OCI-LY1 (cell line): ENCODE measurements at regions not wholly inside any gene's neighbourhood (a gene's known extent, or its start where the extent isn't known, plus 50 kb on each side); places are given as distances from the start of the nearest gene placed in this dataset.

Source experiments
- H2AFZ ChIP-seq: fragments of 200-600 bp; sonication (generic), shearing (Covaris generic); 2 replicates; pipeline ENCODE4 v1.6.0; 2014; ENCODE audit warnings: antibody characterized with exemption, mild to moderate bottlenecking, low read length
- H3F3A ChIP-seq: fragments of 200-600 bp; sonication (generic), shearing (Covaris generic); 2 replicates; pipeline ENCODE4 v1.6.0; 2014; ENCODE audit warnings: mild to moderate bottlenecking, antibody characterized with exemption, low read length, moderate library complexity; ENCODE audit not compliant: insufficient read depth
- H3K27ac ChIP-seq: fragments of 200-600 bp; sonication (generic); 2 replicates; pipeline ENCODE4 v1.5.1; 2014; ENCODE audit warnings: low read length, mixed run types, mild to moderate bottlenecking, low read depth; ENCODE audit not compliant: poor library complexity, severe bottlenecking
- H3K27me3 ChIP-seq: fragments of 200-600 bp; sonication (generic); 2 replicates; pipeline ENCODE4 v1.6.0; 2014; ENCODE audit warnings: antibody characterized with exemption, mild to moderate bottlenecking, low read length, moderate library complexity; ENCODE audit not compliant: insufficient read depth
- H3K36me3 ChIP-seq: fragments of 200-600 bp; sonication (generic); 2 replicates; pipeline ENCODE4 v1.6.1; 2014; ENCODE audit warnings: mild to moderate bottlenecking, antibody characterized with exemption, low read length, moderate library complexity, mixed read lengths; ENCODE audit not compliant: insufficient read depth
- H3K4me1 ChIP-seq: fragments of 200-600 bp; sonication (generic); 2 replicates; pipeline ENCODE4 v1.5.1; 2014; ENCODE audit warnings: mild to moderate bottlenecking, low read length, moderate library complexity; ENCODE audit not compliant: insufficient read depth, severe bottlenecking
- H3K4me2 ChIP-seq: fragments of 200-600 bp; sonication (generic), shearing (Covaris generic); 2 replicates; pipeline ENCODE4 v1.6.1; 2014; ENCODE audit warnings: low read length
- H3K4me3 ChIP-seq: fragments of 200-600 bp; sonication (generic); 2 replicates; pipeline ENCODE4 v1.5.1; 2014; ENCODE audit warnings: low read length, low read depth, mild to moderate bottlenecking, mixed read lengths; ENCODE audit not compliant: poor library complexity, severe bottlenecking
- H3K79me2 ChIP-seq: fragments of 200-600 bp; shearing (Covaris generic); 2 replicates; pipeline ENCODE4 v1.6.1; 2016; ENCODE audit warnings: mixed run types, low read length, mixed read lengths; ENCODE audit not compliant: insufficient read depth
- H3K9ac ChIP-seq: fragments of 200-600 bp; sonication (generic), shearing (Covaris generic); 2 replicates; pipeline ENCODE4 v1.6.1; 2014; ENCODE audit warnings: mild to moderate bottlenecking, low read length, mixed read lengths
- H3K9me2 ChIP-seq: fragments of 200-600 bp; sonication (generic), shearing (Covaris generic); 2 replicates; pipeline ENCODE4 v1.6.1; 2014; ENCODE audit warnings: low read depth, mild to moderate bottlenecking, low read length, mixed read lengths
- H3K9me3 ChIP-seq: fragments of 200-600 bp; shearing (Covaris generic); 2 replicates; pipeline ENCODE4 v1.6.1; 2014; ENCODE audit warnings: low read length, mixed read lengths
- H4K20me1 ChIP-seq: fragments of 200-600 bp; sonication (generic), shearing (Covaris generic); 2 replicates; pipeline ENCODE4 v1.6.0; 2016; ENCODE audit warnings: mild to moderate bottlenecking, low read length; ENCODE audit not compliant: insufficient read depth
- CTCF ChIP-seq: fragments of 200-600 bp; sonication (generic), shearing (Covaris generic); IDR thresholded peaks from 2 replicates; pipeline ENCODE4 v1.5.1; 2017; ENCODE audit warnings: mild to moderate bottlenecking, antibody characterized with exemption, low read length, moderate library complexity, mixed read lengths
- EZH2 ChIP-seq: fragments of 200-600 bp; sonication (generic), shearing (Covaris generic); IDR thresholded peaks from 2 replicates; pipeline ENCODE4 v1.8.0; 2017; ENCODE audit warnings: borderline replicate concordance, mixed run types, mild to moderate bottlenecking, antibody characterized with exemption, low read length, moderate library complexity, mixed read lengths

- H4K20me1 ChIP-seq: no peaks in the 10 kb centered on the region
- no peaks in the 10 kb centered on the region for H3K9me3 ChIP-seq
- no peak overlapping the region for H2AFZ ChIP-seq
- H3K9ac ChIP-seq: no peak overlapping the region
- no peaks in the 10 kb centered on the region for H3K4me1 ChIP-seq
- H3F3A ChIP-seq: no peaks in the 10 kb centered on the region
- no peaks in the 10 kb centered on the region for H3K79me2 ChIP-seq
- H3K27me3 ChIP-seq: no peaks in the 10 kb centered on the region
- H3K36me3 ChIP-seq: no peaks in the 10 kb centered on the region
- H3K4me3 ChIP-seq: no peak overlapping the region
- TF ChIP-seq EZH2 (no peak), CTCF (no peak)
- H3K27ac ChIP-seq: no peak overlapping the region
- H3K9me2 ChIP-seq: no peaks in the 10 kb centered on the region
- H3K4me2 ChIP-seq: no peak overlapping the region
These were observed 314.1 kb upstream of the SP4 start for GRCh38 chr7:21113609-21114415.

GRCh38 chr7:21123586-21123985 lies 304.3 kb upstream of the SP4 start:
- Histone ChIP-seq H3K36me3 (no peaks in the 10 kb centered on the region), H3K79me2 (no peaks in the 10 kb centered on the region), H3K27me3 (no peaks in the 10 kb centered on the region), H3K4me2 (no peak overlapping the region), H2AFZ (no peak overlapping the region), H3K9me3 (no peaks in the 10 kb centered on the region), H3K9me2 (no peaks in the 10 kb centered on the region), H3K4me1 (no peaks in the 10 kb centered on the region), H4K20me1 (no peaks in the 10 kb centered on the region), H3K4me3 (no peak overlapping the region), H3K9ac (no peak overlapping the region), H3K27ac (no peak overlapping the region), H3F3A (no peaks in the 10 kb centered on the region)
- TF ChIP-seq EZH2 (no peak), CTCF (no peak)

- no peak overlapping the region for H2AFZ ChIP-seq
- no peaks in the 10 kb centered on the region for H3K27me3 ChIP-seq
- TF ChIP-seq CTCF (no peak), EZH2 (no peak)
- H3K9me2 ChIP-seq: no peaks in the 10 kb centered on the region
- no peak overlapping the region for H3K9ac ChIP-seq
- H3K9me3 ChIP-seq: no peaks in the 10 kb centered on the region
- H3K79me2 ChIP-seq: no peaks in the 10 kb centered on the region
- H3F3A ChIP-seq: no peaks in the 10 kb centered on the region
- no peaks in the 10 kb centered on the region for H3K4me1 ChIP-seq
- H4K20me1 ChIP-seq: no peaks in the 10 kb centered on the region
- no peak overlapping the region for H3K27ac ChIP-seq
- no peak overlapping the region for H3K4me2 ChIP-seq
- H3K4me3 ChIP-seq: no peak overlapping the region
- no peaks in the 10 kb centered on the region for H3K36me3 ChIP-seq
These were observed 302.6 kb upstream of the SP4 start for GRCh38 chr7:21125297-21125696.
